GM19238 (cell line): ENCODE measurements at regions not wholly inside any gene's neighbourhood (a gene's known extent, or its start where the extent isn't known, plus 50 kb on each side); places are given as distances from the start of the nearest gene placed in this dataset.

Source experiments
- DNase-seq: peaks from one replicate; pipeline ENCODE4 v3.0.0; 2011; ENCODE audit warnings: low spot score; ENCODE audit not compliant: insufficient read length

DNA sequence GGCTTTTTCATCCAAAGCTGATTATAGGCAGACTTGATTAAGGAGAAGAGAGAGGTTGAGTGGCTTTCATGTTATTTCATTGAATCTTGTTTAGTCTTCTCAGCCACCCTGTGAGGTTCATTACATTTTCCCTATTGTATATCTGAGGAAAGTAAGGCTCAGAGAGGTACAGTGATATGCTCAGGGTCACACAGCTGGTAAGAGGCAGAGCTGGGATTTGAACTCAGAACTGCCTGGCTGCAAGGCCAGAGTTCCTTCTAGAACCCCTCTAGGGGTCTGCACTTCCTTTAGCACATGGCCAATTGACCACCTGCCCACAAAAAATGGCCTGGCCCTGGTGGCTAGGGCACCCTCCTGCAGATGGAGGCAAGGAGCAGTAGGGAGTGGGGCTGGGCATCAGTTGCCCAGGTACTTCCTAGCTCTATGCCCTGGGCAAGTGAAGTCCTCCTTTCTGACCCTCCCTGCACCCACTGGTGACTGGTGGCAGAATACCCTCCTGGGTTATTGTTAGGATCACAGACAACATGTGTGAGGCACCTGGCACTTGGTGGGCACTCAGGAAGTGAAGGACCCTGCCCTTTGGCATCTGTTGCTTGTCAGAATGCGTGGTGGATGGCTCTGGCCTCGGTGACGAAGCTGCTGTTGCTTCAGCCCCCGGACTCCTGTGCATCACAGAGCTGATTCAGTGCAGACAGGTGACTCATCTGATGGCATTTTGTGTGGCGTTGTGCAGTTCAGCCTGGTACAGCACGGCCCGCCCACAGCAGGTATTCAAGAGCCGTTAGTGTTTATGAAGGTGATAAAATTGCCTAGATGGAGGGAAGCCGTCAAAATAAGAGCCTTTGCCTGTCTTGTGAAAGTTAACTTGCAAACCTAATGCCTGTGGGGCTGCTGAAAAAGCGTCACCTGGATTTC lies 115.8 kb downstream of the SLC25A47 start:
- no peak for DNase-seq

DNA sequence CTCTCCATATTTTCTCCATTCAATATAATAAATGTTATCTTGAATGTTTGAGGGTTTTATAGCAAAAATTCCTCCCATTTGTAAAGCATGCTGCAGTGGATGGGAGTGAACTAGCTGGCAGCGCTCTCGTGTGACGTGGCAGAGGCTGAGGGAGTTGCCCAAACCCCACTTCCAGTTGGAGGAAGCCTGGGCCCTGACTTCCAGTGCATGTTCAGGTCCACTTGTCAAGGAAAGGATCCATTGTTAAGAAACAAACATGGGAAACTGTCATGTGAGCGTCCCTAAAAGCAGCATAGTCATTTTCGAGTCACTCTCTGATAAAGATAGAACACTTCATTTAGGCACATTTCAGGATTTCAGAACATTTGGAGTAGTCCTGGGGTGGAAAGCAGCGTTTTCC lies 116.6 kb downstream of the SLC25A47 start:
- no peak for DNase-seq

- no peak for DNase-seq
These were observed 117.1 kb downstream of the SLC25A47 start for GRCh38 chr14:100440207-100440631.

DNA sequence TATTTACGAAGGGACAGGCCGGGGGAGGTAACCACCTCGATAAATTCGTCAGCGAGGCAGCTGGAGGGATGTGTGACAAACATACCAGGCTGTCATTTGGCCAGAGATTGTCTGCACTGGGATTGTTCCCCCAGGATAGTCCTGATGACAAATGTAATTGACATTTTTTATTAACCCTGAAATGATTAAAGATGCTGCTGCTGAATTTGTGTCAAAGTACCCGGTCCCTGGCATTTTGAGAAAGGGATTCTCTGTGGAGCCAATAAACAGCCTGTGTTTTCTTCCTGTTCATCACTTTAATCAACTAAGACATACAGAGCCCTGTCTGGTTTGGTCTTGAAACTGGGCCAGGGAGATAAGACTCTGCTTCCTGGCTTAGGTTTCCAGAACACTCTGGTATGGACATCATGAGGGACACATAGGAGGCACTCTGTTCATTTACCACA lies 117.6 kb downstream of the SLC25A47 start:
- no peak for DNase-seq

DNA sequence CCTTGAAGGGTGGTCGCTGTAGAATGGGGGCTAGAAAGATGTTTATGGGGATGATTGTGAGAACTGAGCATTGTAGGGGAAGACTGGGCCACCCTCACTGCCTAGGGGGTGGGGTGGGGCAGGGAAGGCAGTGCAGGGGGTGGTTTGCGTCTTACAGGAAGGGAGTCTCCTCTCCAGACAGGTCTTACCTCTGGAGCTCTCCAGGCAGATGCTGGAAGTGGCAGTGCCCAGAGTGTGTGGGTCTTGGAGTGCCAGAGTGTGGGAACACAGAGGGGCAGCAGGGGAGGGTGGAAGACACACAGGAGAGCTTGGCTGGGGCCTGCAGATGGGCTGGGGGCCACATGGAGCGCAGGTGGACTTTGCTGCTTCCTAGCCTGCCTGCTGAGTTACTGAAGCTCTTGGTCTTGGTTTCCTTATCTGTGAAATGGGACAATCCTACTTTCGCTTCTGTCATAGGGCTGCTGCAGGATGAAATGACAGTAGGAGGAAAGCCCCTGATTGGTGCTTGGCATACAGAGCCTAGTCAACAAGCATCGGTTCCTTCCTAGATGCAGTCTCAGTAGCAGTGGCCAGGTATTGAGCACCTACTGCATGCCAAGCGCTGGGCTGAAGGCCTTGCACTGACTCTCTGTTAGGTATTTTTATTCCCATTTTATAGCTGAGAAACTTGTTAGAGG lies 118.3 kb downstream of the SLC25A47 start:
- no peak for DNase-seq

- no peak for DNase-seq
These were observed 118.9 kb downstream of the SLC25A47 start for GRCh38 chr14:100442036-100442435.

- no peak for DNase-seq
These were observed 119.7 kb downstream of the SLC25A47 start for GRCh38 chr14:100442498-100443490.

DNA sequence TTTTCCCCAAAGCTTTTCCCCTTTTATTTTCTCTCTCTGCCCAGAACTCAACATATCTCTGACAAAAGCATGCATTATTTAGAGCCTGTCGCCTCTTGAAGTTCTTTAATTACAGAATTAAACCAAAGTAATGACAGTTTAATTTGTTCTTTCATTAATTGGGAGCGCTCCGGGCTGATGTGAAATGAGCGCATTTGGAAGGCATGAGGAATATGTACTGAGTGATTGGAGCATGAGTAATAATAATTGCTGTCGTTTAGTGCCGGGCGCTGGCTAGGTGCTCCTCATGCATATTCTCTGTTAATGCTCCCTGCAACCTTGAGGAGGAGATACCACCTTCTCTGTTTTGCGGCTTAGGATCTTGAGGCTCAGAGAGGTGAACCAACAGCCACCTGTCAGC lies 120.5 kb downstream of the SLC25A47 start:
- DNase-seq: no peak

DNA sequence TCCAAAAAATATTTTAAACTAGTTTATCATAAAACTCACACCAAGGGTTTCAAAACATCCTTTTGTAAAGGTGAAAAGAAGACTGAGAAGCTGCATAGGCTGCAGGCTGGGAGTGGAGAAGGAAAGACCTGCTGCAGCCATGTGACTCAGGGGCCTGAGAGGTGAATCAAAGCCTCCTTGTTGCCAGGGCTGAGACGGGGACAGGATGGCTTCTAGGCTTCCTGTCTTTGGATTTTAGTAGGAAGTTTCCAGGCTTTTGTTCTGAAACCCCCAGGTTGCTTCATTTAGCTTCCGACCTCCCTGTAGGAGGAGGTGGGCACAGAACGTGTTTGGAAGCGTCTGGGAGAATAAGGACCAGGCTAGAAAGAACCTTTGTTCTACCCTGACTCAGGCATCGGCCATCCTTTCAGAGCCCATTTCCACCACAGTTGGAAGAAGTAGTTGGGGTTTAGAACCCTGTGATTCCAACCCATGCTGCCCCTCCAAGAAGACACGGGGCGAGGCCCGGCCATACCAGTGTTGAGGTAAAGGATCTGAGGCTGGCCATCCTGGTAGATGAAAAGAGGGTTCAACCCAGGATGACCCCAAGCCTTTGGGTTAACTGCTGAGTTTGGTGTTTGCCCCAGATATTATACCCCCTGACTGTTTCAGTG lies 122.4 kb downstream of the SLC25A47 start:
- DNase-seq: no peak

- DNase-seq: no peak
These were observed 123.4 kb downstream of the SLC25A47 start for GRCh38 chr14:100446572-100446971.

- no peak for DNase-seq
These were observed 125.2 kb downstream of the SLC25A47 start for GRCh38 chr14:100448376-100448775.

DNA sequence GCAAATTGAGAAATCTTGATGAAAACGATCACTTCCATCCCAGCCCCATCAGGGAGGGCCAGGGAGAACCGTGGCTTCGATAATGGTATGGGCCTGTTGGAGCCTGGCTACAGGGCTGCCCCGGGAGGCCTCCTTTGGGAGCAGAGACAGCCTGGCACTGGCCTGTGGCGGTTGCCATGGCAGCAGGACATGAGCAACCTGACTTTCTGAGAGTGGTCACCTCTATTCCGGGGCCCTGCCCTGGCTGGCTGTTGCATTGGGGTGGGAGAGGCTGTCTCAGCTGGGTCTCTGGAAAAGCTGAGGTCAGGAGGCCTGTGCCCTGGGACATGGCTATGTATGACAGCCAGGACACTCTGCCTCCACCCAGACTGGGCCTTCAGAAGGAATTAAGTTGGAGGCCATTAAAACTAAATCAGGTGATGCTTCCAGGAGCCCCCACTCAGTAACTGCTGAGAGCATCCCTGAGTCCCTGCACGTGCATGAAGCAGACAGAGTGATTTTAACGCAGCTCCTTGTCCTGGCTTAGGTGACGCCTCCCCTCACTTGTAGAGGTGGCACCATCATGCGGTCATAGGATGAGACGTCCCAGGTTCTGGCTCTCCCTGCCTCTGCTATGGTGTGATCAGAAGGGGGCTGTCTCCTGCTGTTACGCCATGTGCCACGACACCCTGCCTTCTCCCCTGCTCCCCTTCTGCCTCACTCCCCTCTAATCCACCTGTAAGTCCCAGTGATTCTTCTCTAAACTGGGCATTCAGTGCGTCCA lies 126.3 kb downstream of the SLC25A47 start:
- no peak for DNase-seq

GRCh38 chr14:100450049-100450448 lies 126.9 kb downstream of the SLC25A47 start:
- DNase-seq: no peak

- DNase-seq: no peak
These were observed 127.6 kb downstream of the SLC25A47 start for GRCh38 chr14:100450736-100451135.

DNA sequence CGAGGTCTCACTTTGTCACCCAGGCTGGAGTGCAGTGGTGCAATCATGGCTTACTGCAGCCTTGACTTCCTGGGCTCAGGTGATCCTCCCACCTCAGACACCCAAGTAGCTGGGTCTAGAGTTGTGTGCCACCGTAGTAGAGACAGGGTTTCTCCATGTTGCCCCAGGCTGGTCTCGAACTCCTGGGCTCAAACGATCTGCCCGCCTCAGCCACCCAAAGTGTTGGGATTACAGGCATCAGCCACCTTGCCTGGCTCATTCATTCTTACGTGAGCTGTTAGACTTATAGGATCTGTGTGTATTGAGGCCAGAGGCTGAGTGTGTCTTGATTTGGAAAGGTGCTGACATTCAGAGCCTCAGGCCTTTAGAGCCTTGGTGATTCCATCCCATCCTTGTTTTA lies 128.1 kb downstream of the SLC25A47 start:
- DNase-seq: no peak

- no peak for DNase-seq
These were observed 130.8 kb downstream of the SLC25A47 start for GRCh38 chr14:100453930-100454329.

DNA sequence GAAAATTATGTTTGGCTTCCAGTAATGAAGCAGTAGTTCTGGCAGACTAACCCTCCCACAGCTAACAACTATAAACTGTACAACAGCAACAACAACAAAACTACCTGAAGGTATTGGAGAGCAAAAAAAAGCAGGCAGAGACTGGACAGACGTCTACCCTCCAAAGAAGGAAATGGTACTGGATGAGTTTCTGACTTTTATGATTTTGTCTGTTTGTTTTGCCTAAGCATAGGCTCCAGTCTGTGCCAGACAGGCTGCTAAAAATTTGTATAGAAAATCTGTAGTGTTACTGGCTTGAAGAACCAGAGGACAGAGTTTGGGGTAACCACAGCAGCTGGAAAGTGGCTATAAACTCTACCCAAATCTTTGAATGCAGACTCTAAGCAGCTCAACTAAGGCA lies 131.3 kb downstream of the SLC25A47 start:
- no peak for DNase-seq

- DNase-seq: no peak
These were observed 123.3 kb downstream of the BEGAIN start for GRCh38 chr14:100463937-100464336.

DNA sequence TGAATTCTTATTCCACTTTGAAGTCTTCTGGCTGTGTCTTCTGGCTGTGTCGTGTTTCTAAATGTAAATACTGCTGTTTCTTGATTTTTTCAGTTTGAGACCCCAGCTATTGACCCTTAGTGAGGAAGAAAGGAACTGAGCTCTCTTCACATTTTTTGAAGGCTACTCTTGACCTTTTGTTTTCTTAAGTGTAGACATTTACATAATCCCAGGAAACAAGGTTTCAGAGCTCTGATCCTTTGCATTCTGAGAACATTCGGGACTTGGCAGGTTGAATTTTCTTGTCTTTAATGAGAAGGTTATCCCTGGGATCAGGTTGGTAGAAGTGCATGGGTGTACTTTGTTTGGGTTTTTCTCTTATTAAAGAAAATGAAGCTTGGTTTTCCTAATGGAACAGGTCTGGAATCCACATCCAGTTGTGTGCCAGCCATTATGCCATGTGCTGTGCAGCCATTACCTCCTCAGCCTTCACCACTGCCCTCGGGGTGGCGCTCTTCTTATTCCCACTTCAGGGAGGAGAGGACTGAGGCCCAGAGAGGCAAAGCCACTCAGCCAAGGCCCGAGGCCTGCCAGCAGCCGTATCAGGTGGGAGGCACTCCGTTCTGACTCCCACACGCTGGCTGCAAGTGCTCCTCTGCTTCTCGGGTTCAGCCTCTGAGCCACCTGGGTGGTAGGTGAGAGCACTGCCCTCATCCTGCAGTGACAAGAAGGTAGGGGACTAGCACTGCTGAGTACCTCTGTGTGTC lies 120.9 kb downstream of the BEGAIN start:
- DNase-seq: no peak
